SU-DHL-6 (cell line): ENCODE measurements at regions not wholly inside any gene's neighbourhood (a gene's known extent, or its start where the extent isn't known, plus 50 kb on each side); places are given as distances from the start of the nearest gene placed in this dataset.

Source experiments
- EZH2phosphoT487 ChIP-seq: fragments of 200-600 bp; sonication (generic), shearing (Covaris generic); conservative IDR thresholded peaks from 2 replicates; pipeline ENCODE4 v1.6.1; 2018; ENCODE audit warnings: mild to moderate bottlenecking, antibody characterized with exemption, low read length, moderate library complexity, mixed read lengths
- TF ChIP-seq, protein P1 (sequence below): fragments of 200-600 bp; sonication (generic); IDR thresholded peaks from one replicate; pipeline ENCODE4 v1.5.1; 2017; ENCODE audit warnings: antibody characterized with exemption, mild to moderate bottlenecking, low read length, moderate library complexity; ENCODE audit not compliant: insufficient read depth, poor library complexity, severe bottlenecking

DNA sequence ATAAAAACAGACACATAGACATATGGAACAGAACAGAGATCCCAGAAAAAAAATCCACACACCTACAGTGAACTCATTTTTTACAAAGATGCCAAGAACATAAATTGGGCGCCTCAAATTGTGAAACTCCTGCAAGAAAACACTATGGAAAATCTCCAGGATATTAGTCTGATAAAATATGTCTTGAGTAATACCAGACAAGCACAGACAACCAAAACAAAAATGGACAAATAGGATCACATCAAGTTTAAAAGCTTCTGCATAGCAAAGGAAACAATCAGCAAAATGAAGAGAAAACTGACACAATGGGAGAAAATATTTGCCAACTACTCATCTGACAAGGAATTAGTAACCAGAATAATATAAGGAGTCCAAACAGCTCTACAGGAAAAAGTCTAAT is 337.3 kb upstream of the DIPK2B start:
- TF ChIP-seq, protein P1, sequence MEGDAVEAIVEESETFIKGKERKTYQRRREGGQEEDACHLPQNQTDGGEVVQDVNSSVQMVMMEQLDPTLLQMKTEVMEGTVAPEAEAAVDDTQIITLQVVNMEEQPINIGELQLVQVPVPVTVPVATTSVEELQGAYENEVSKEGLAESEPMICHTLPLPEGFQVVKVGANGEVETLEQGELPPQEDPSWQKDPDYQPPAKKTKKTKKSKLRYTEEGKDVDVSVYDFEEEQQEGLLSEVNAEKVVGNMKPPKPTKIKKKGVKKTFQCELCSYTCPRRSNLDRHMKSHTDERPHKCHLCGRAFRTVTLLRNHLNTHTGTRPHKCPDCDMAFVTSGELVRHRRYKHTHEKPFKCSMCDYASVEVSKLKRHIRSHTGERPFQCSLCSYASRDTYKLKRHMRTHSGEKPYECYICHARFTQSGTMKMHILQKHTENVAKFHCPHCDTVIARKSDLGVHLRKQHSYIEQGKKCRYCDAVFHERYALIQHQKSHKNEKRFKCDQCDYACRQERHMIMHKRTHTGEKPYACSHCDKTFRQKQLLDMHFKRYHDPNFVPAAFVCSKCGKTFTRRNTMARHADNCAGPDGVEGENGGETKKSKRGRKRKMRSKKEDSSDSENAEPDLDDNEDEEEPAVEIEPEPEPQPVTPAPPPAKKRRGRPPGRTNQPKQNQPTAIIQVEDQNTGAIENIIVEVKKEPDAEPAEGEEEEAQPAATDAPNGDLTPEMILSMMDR, result no peak
- no peak for TF ChIP-seq EZH2phosphoT487
